H9 (cell line): ENCODE measurements at regions not wholly inside any gene's neighbourhood (a gene's known extent, or its start where the extent isn't known, plus 50 kb on each side); places are given as distances from the start of the nearest gene placed in this dataset.

Experiments
- DNase-seq: peaks from one replicate; pipeline ENCODE4 v3.0.0-alpha.2; 2017
- H2AFZ ChIP-seq: one replicate; pipeline ENCODE4 v1.6.1; 2013; ENCODE audit warnings: mild to moderate bottlenecking, low read length, control low read depth, moderate library complexity
- H2AK5ac ChIP-seq: 2 replicates; pipeline ENCODE4 v1.6.1; 2013; ENCODE audit warnings: low read length, control low read depth, mixed read lengths; ENCODE audit not compliant: insufficient read length
- H2BK120ac ChIP-seq: one replicate; pipeline ENCODE4 v1.6.1; 2013; ENCODE audit warnings: low read depth, mild to moderate bottlenecking, low read length, control low read depth, inconsistent platforms; ENCODE audit not compliant: poor library complexity, severe bottlenecking
- H2BK12ac ChIP-seq: 2 replicates; pipeline ENCODE4 v1.6.1; 2013; ENCODE audit warnings: low read length, control low read depth, mixed read lengths, low read depth; ENCODE audit not compliant: insufficient read length
- H2BK15ac ChIP-seq: 2 replicates; pipeline ENCODE4 v1.6.1; 2013; ENCODE audit warnings: low read depth, low read length, control low read depth
- H2BK20ac ChIP-seq: one replicate; pipeline ENCODE4 v1.6.1; 2013; ENCODE audit warnings: low read depth, mild to moderate bottlenecking, low read length, control low read depth, inconsistent platforms; ENCODE audit not compliant: poor library complexity, severe bottlenecking
- H2BK5ac ChIP-seq: 2 replicates; pipeline ENCODE4 v1.6.1; 2013; ENCODE audit warnings: low read length, control low read depth, mixed read lengths; ENCODE audit not compliant: insufficient read length
- H3K14ac ChIP-seq: 2 replicates; pipeline ENCODE4 v1.6.1; 2013; ENCODE audit warnings: low read length, control low read depth; ENCODE audit not compliant: insufficient read depth
- H3K18ac ChIP-seq: 2 replicates; pipeline ENCODE4 v1.6.1; 2013; ENCODE audit warnings: low read depth, mild to moderate bottlenecking, mixed read lengths, low read length, control low read depth; ENCODE audit not compliant: insufficient read length
- H3K23ac ChIP-seq: 2 replicates; pipeline ENCODE4 v1.6.1; 2013; ENCODE audit warnings: low read length, control low read depth, mixed read lengths, low read depth; ENCODE audit not compliant: insufficient read length
- H3K23me2 ChIP-seq: 2 replicates; pipeline ENCODE4 v1.6.1; 2013; ENCODE audit warnings: low read depth, mild to moderate bottlenecking, mixed read lengths, low read length, control low read depth; ENCODE audit not compliant: insufficient read length, poor library complexity, severe bottlenecking
- H3K27ac ChIP-seq: 2 replicates; pipeline ENCODE4 v1.5.1; 2013; ENCODE audit warnings: low read length, control low read depth, mixed read lengths, low read depth; ENCODE audit not compliant: insufficient read length
- H3K27me3 ChIP-seq: 2 replicates; pipeline ENCODE4 v1.6.1; 2013; ENCODE audit warnings: low read length, control low read depth, inconsistent platforms; ENCODE audit not compliant: insufficient read depth
- H3K4ac ChIP-seq: 2 replicates; pipeline ENCODE4 v1.6.1; 2013; ENCODE audit warnings: low read depth, mild to moderate bottlenecking, control low read depth, inconsistent platforms, low read length, moderate library complexity
- H3K4me1 ChIP-seq: 2 replicates; pipeline ENCODE4 v1.6.1; 2013; ENCODE audit warnings: low read length, control low read depth, inconsistent platforms; ENCODE audit not compliant: insufficient read depth
- H3K4me2 ChIP-seq: 2 replicates; pipeline ENCODE4 v1.6.1; 2013; ENCODE audit warnings: low read length, control low read depth, mixed read lengths; ENCODE audit not compliant: insufficient read length, insufficient read depth
- H3K56ac ChIP-seq: 2 replicates; pipeline ENCODE4 v1.6.1; 2013; ENCODE audit warnings: low read depth, mild to moderate bottlenecking, mixed read lengths, low read length, control low read depth; ENCODE audit not compliant: insufficient read length
- H3K79me1 ChIP-seq: 2 replicates; pipeline ENCODE4 v1.6.1; 2013; ENCODE audit warnings: low read depth, mild to moderate bottlenecking, moderate library complexity, low read length, control low read depth, inconsistent platforms; ENCODE audit not compliant: insufficient read depth, poor library complexity, severe bottlenecking
- H3K79me2 ChIP-seq: 2 replicates; pipeline ENCODE4 v1.6.1; 2013; ENCODE audit warnings: low read length, control low read depth, inconsistent platforms; ENCODE audit not compliant: insufficient read depth
- H3K9ac ChIP-seq: 2 replicates; pipeline ENCODE4 v1.6.1; 2013; ENCODE audit warnings: low read length, control low read depth, mixed read lengths; ENCODE audit not compliant: insufficient read length; ENCODE audit errors: extremely low read depth
- H3K9me3 ChIP-seq: one replicate; pipeline ENCODE4 v1.6.1; 2013; ENCODE audit warnings: low read depth, low read length, inconsistent platforms; ENCODE audit not compliant: control insufficient read depth
- H3T11ph ChIP-seq: one replicate; pipeline ENCODE4 v1.6.1; 2013; ENCODE audit warnings: mild to moderate bottlenecking, low read length, control low read depth, inconsistent platforms
- H4K20me1 ChIP-seq: one replicate; pipeline ENCODE4 v1.6.1; 2013; ENCODE audit not compliant: control insufficient read depth, insufficient read length, insufficient read depth
- H4K5ac ChIP-seq: 2 replicates; pipeline ENCODE4 v1.6.1; 2013; ENCODE audit warnings: low read depth, mild to moderate bottlenecking, mixed read lengths, low read length, control low read depth; ENCODE audit not compliant: insufficient read length
- H4K8ac ChIP-seq: replicated peaks from 2 replicates; pipeline ENCODE4 v1.6.1; 2013; ENCODE audit warnings: low read length, control low read depth, mixed read lengths, low read depth; ENCODE audit not compliant: insufficient read length
- H4K91ac ChIP-seq: 2 replicates; pipeline ENCODE4 v1.6.1; 2013; ENCODE audit warnings: low read depth, mild to moderate bottlenecking, moderate library complexity, mixed read lengths, low read length, control low read depth; ENCODE audit not compliant: insufficient read length
- H3K27ac Mint-ChIP-seq, 3 experiments: 2 replicates in 2 of 3; 3 replicates in 1 of 3; pipeline ENCODE4 v1.8.0; 2020 to 2021; ENCODE audit warnings: mixed read lengths in 3 of 3, mild to moderate bottlenecking in 1 of 3, moderate library complexity in 1 of 3
- H3K27me3 Mint-ChIP-seq: 2 replicates; pipeline ENCODE4 v1.8.0; 2021; ENCODE audit warnings: low read depth, mild to moderate bottlenecking, moderate library complexity, mixed read lengths
- H3K36me3 Mint-ChIP-seq, 3 experiments: 2 replicates in 2 of 3; 3 replicates in 1 of 3; pipeline ENCODE4 v1.8.0; 2020 to 2021; ENCODE audit warnings: low read depth in 3 of 3, mixed read lengths in 3 of 3; ENCODE audit not compliant: insufficient read depth in 1 of 3
- H3K4me1 Mint-ChIP-seq, 2 experiments: 2 replicates each; pipeline ENCODE4 v1.8.0; 2020; ENCODE audit warnings: mixed read lengths in 2 of 2
- H3K4me3 Mint-ChIP-seq, 2 experiments: 2 replicates in 1 of 2; 3 replicates in 1 of 2; pipeline ENCODE4 v1.8.0; 2020 to 2021; ENCODE audit warnings: mild to moderate bottlenecking in 2 of 2, mixed read lengths in 2 of 2, moderate library complexity in 1 of 2
- H3K9me3 Mint-ChIP-seq, 2 experiments: 2 replicates in 1 of 2; 3 replicates in 1 of 2; pipeline ENCODE4 v1.8.0; 2020; ENCODE audit warnings: mild to moderate bottlenecking in 2 of 2, mixed read lengths in 2 of 2, moderate library complexity in 1 of 2
- CTCF ChIP-seq: fragments of 200-600 bp; sonication (generic); conservative IDR thresholded peaks from 3 replicates; pipeline ENCODE4 v1.8.0; 2021; ENCODE audit warnings: antibody characterized with exemption, mild to moderate bottlenecking
- whole genome bisulfite sequencing: extraction: QIAGEN DNeasy Blood & Tissue Kit; methylation state at CpG from one replicate; pipeline ENCODE4 v1.1.7; 2013; ENCODE audit warnings: missing lambda C conversion rate, low lambda C conversion rate, mixed read lengths; ENCODE audit not compliant: insufficient read length; ENCODE audit errors: extremely low coverage; 5-methylcytosine and 5-hydroxymethylcytosine counted together

GRCh38 chr16:82281544-82281943, 111.5 kb upstream of the MPHOSPH6 start:
- WGBS, result no CpG with 5 or more reads among the region's 2 CpGs

More at GRCh38 chr16:82281544-82281943, 111.5 kb upstream of the MPHOSPH6 start:
- DNase-seq, result no peak
- Histone ChIP-seq H2AK5ac (no peak overlapping the region), H3K18ac (no peak overlapping the region), H3K79me1 (no peaks in the 10 kb centered on the region), H3K56ac (no peak overlapping the region), H2AFZ (no peak overlapping the region), H3K9me3 (no peaks in the 10 kb centered on the region), H3K9ac (no peak overlapping the region), H4K8ac (no peak overlapping the region), H4K20me1 (no peaks in the 10 kb centered on the region), H4K5ac (no peak overlapping the region), H4K91ac (no peak overlapping the region), H3T11ph (no peak overlapping the region), H3K4me2 (no peak overlapping the region), H3K79me2 (no peaks in the 10 kb centered on the region), H2BK12ac (no peak overlapping the region), H2BK20ac (no peak overlapping the region), H2BK120ac (no peak overlapping the region), H3K23me2 (peaks cover 2% of the 10 kb centered on the region), H2BK5ac (no peak overlapping the region), H3K14ac (no peak overlapping the region), H2BK15ac (no peak overlapping the region), H3K27me3 (no peaks in the 10 kb centered on the region), H3K4ac (no peak overlapping the region), H3K27ac (no peak overlapping the region), H3K4me1 (no peaks in the 10 kb centered on the region), H3K23ac (no peak overlapping the region)
- no peak overlapping the region for H3K4me3 Mint-ChIP-seq
- no peaks in the 10 kb centered on the region for H3K4me1 Mint-ChIP-seq
- H3K9me3 Mint-ChIP-seq, result peaks cover 0 to 6% of the 10 kb centered on the region in 2 experiments; a peak in 2 of 5 replicates
- TF ChIP-seq CTCF, result no peak
- no peaks in the 10 kb centered on the region; a peak in 1 of 7 replicates for H3K36me3 Mint-ChIP-seq
- H3K27me3 Mint-ChIP-seq, result peaks cover 4% of the 10 kb centered on the region
- H3K27ac Mint-ChIP-seq, result no peak overlapping the region
